ENCODE measurements at regions not wholly inside any gene's neighbourhood (a gene's known extent, or its start where the extent isn't known, plus 50 kb on each side); places are given as distances from the start of the nearest gene placed in this dataset.

DNA sequence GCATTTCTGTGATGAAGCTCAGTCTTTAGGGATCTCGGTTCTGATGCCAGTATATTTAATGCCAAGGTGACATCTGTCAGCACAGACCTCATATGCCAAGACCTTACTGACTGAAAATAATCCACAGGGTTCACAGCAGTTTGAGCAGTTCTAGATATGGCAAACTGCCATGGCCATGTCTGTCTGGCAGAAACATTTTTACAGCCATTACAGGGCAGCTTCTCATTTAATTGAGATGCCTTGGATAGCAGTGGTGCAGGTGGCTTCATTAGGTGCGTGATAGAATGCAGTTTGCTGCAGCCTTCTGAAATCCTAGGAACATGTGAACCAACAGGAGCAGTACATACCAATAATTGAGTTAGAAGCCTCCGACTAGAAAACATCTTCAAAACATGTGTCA lies 510.6 kb downstream of the XIRP2 start:
- Histone ChIP-seq H3K4me1 (no peaks in the 10 kb centered on the region), H3K9me3 (no peaks in the 10 kb centered on the region), H3K27ac (no peak overlapping the region), H3K36me3 (no peaks in the 10 kb centered on the region), H3K4me3 (no peak overlapping the region), H3K27me3 (no peaks in the 10 kb centered on the region)
- DNase-seq (ENCODE audit: low spot score in 2 of 2): no peak
- intact Hi-C loops (cut with DNase I): no loop called here
- TF ChIP-seq, protein P1, sequence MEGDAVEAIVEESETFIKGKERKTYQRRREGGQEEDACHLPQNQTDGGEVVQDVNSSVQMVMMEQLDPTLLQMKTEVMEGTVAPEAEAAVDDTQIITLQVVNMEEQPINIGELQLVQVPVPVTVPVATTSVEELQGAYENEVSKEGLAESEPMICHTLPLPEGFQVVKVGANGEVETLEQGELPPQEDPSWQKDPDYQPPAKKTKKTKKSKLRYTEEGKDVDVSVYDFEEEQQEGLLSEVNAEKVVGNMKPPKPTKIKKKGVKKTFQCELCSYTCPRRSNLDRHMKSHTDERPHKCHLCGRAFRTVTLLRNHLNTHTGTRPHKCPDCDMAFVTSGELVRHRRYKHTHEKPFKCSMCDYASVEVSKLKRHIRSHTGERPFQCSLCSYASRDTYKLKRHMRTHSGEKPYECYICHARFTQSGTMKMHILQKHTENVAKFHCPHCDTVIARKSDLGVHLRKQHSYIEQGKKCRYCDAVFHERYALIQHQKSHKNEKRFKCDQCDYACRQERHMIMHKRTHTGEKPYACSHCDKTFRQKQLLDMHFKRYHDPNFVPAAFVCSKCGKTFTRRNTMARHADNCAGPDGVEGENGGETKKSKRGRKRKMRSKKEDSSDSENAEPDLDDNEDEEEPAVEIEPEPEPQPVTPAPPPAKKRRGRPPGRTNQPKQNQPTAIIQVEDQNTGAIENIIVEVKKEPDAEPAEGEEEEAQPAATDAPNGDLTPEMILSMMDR (IDR thresholded peaks at IDR 0.05): no peak

DNA sequence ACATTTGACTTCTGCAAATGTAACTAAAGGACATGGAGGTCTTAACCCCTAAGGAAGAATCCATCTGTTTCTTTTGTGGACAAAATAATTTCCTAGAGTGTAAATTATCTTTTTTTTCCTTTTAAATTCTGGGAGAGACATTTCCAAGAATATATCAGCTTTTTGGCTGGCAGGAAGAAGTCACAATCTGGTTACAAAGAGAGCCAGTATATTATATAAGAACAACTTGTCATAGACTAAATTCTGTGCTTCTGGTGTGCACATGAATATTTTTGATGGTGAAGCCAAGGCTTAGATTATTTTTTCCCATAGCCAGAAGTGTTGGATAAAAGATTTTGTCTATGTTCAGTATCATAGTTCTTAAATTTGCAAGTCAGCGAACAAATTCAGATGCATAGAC lies 500.6 kb downstream of the XIRP2 start:
- no peak for DNase-seq (ENCODE audit: low spot score in 2 of 2)
- H3K36me3 ChIP-seq: no peaks in the 10 kb centered on the region
- intact Hi-C loops (cut with DNase I): no loop called here
- no peaks in the 10 kb centered on the region for H3K27me3 ChIP-seq
- no peaks in the 10 kb centered on the region for H3K9me3 ChIP-seq
- H3K4me3 ChIP-seq: no peak overlapping the region
- H3K27ac ChIP-seq: no peak overlapping the region
- no peaks in the 10 kb centered on the region for H3K4me1 ChIP-seq
- TF ChIP-seq, protein P1 (IDR thresholded peaks at IDR 0.05): no peak

DNA sequence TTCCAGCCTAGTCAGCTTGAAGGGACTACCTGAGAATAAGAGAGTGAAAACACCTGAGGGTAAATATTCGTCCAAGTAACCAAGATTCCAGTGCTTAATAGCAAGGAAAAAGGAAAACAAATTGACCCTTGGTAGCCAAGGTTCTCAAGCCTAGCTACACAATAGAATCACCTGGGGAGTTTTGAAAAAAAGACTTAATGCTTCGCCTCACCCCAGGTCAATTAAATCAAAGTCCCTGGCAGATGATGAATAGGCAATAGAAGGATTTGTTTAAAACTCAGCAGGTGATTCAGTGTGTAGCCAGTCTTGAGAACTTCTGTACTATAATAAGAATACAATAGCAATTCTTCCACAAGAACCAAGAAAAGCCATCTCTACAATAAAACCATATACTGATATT lies 500.2 kb downstream of the XIRP2 start:
- DNase-seq (ENCODE audit: low spot score in 2 of 2): no peak
- Histone ChIP-seq H3K9me3 (no peaks in the 10 kb centered on the region), H3K36me3 (no peaks in the 10 kb centered on the region), H3K27ac (no peak overlapping the region), H3K4me3 (no peak overlapping the region), H3K27me3 (no peaks in the 10 kb centered on the region), H3K4me1 (no peaks in the 10 kb centered on the region)
- intact Hi-C loops (cut with DNase I): no loop called here
- TF ChIP-seq, protein P1 (IDR thresholded peaks at IDR 0.05): no peak

DNA sequence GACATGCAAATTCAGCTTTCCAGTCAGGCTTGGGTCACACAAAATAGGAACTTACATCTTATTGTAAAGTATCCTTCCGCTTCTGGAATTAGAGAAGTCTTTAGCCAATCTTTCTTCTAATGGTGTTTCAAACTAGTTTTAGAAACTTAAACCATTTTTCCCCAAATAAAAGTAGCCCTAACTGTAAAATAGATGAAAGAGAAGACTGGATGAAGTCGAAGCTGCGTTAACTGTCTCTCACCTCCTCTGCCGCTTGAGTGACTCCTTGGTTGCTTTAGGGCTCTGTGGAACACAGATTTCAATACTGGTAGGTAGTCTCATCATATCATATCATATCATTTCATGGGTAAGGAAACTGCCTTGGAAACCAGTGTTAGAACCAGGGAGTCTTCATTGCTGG lies 498.4 kb downstream of the XIRP2 start:
- Histone ChIP-seq H3K4me3 (no peak overlapping the region), H3K4me1 (no peaks in the 10 kb centered on the region), H3K27ac (no peak overlapping the region), H3K9me3 (no peaks in the 10 kb centered on the region), H3K27me3 (no peaks in the 10 kb centered on the region), H3K36me3 (no peaks in the 10 kb centered on the region)
- no peak for DNase-seq (ENCODE audit: low spot score in 2 of 2)
- TF ChIP-seq, protein P1 (IDR thresholded peaks at IDR 0.05): no peak
- intact Hi-C loops (cut with DNase I): no loop called here

DNA sequence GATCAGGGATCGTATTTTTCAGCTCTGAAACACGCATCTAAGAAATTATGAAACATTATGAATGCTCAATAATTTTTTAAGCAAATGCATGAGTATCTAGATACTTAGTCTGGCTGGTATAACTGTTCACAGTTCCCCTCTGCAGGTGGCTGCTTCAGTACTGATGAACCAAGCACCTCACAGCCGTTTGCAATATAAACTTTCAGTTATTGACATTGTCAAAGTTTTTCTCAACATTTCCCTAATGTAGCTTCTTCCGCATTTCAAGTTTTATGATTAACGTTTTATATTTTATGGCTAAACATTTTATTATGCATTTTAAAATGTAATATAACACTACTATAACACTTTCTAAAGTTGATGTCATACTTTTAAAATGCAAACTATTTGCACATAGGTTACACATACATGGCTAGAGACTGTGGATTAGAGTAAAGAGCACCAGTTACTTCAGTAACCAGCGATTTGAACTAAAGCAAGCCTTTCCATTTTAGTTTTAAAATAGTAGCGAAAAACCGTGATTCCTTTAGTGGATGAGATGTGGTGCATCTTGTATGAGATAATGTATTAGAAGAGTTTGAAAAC lies 495.4 kb downstream of the XIRP2 start:
- Histone ChIP-seq H3K4me1 (no peaks in the 10 kb centered on the region), H3K9me3 (no peaks in the 10 kb centered on the region), H3K4me3 (no peak overlapping the region), H3K27me3 (no peaks in the 10 kb centered on the region), H3K36me3 (no peaks in the 10 kb centered on the region), H3K27ac (no peak overlapping the region)
- no peak for DNase-seq (ENCODE audit: low spot score in 2 of 2)
- intact Hi-C loops (cut with DNase I): no loop called here
- TF ChIP-seq, protein P1 (IDR thresholded peaks at IDR 0.05): no peak

DNA sequence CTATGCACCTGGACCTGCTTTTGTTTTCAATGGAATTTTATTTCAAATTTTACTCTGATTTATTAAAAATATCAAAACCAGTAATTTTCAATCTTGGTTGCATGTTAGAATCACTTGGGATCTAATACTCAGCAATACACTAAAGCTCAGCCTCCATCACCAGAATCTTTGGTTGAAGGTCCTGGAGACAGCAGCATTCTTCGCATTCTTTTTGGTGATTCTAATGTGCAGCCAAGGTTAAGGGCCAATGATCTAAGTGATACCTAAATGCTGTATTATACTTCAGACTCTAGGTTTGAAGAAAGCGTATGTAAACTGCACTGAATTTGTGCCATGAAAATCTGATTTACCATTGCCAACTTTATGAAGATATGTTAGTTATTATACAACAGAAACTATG lies 493.1 kb downstream of the XIRP2 start:
- TF ChIP-seq, protein P1 (IDR thresholded peaks at IDR 0.05): no peak
- Histone ChIP-seq H3K9me3 (no peaks in the 10 kb centered on the region), H3K4me1 (no peaks in the 10 kb centered on the region), H3K4me3 (no peak overlapping the region), H3K36me3 (no peaks in the 10 kb centered on the region), H3K27me3 (no peaks in the 10 kb centered on the region), H3K27ac (no peak overlapping the region)
- intact Hi-C loops (cut with DNase I): no loop called here
- DNase-seq (ENCODE audit: low spot score in 2 of 2): no peak
